ENCODE measurements at regions not wholly inside any gene's neighbourhood (a gene's known extent, or its start where the extent isn't known, plus 50 kb on each side); places are given as distances from the start of the nearest gene placed in this dataset.

- no peak for DNase-seq (ENCODE audit: low read depth in 2 of 2)
Observed at GRCh38 chr1:14302025-14302424, 296.5 kb upstream of the KAZN start.

- DNase-seq (ENCODE audit: low read depth in 2 of 2): no peak
Observed at GRCh38 chr1:14303011-14303410, 295.5 kb upstream of the KAZN start.

GRCh38 chr1:14304381-14304865, 294.1 kb upstream of the KAZN start:
- no peak for DNase-seq (ENCODE audit: low read depth in 2 of 2)

GRCh38 chr1:14308460-14308859, 290.0 kb upstream of the KAZN start:
- no peak for DNase-seq (ENCODE audit: low read depth in 2 of 2)

GRCh38 chr1:14309984-14310383, 288.5 kb upstream of the KAZN start:
- no peak for DNase-seq (ENCODE audit: low read depth in 2 of 2)

- DNase-seq (ENCODE audit: low read depth in 2 of 2): no peak
Observed at GRCh38 chr1:14310476-14310875, 288.0 kb upstream of the KAZN start.

- no peak for DNase-seq (ENCODE audit: low read depth in 2 of 2)
Observed at GRCh38 chr1:14313731-14314431, 284.6 kb upstream of the KAZN start.

- no peak for DNase-seq (ENCODE audit: low read depth in 2 of 2)
Observed at GRCh38 chr1:14318830-14319229, 279.7 kb upstream of the KAZN start.

- DNase-seq (ENCODE audit: low read depth in 2 of 2): no peak
Observed at GRCh38 chr1:14320518-14320917, 278.0 kb upstream of the KAZN start.

- DNase-seq (ENCODE audit: low read depth in 2 of 2): no peak
Observed at GRCh38 chr1:14320986-14321385, 277.5 kb upstream of the KAZN start.

- DNase-seq (ENCODE audit: low read depth in 2 of 2): no peak
Observed at GRCh38 chr1:14321422-14321821, 277.1 kb upstream of the KAZN start.

GRCh38 chr1:14323568-14324247, 274.8 kb upstream of the KAZN start:
- no peak for DNase-seq (ENCODE audit: low read depth in 2 of 2)

GRCh38 chr1:14324248-14324630, 274.2 kb upstream of the KAZN start:
- DNase-seq (ENCODE audit: low read depth in 2 of 2): no peak

- DNase-seq (ENCODE audit: low read depth in 2 of 2): no peak
Observed at GRCh38 chr1:14326857-14327256, 271.6 kb upstream of the KAZN start.

GRCh38 chr1:14328685-14329084, 269.8 kb upstream of the KAZN start:
- DNase-seq (ENCODE audit: low read depth in 2 of 2): no peak

GRCh38 chr1:14332158-14332557, 266.3 kb upstream of the KAZN start:
- no peak for DNase-seq (ENCODE audit: low read depth in 2 of 2)

- DNase-seq (ENCODE audit: low read depth in 2 of 2): no peak
Observed at GRCh38 chr1:14334336-14335176, 263.9 kb upstream of the KAZN start.

GRCh38 chr1:14338509-14338908, 260.0 kb upstream of the KAZN start:
- DNase-seq (ENCODE audit: low read depth in 2 of 2): no peak

- no peak for DNase-seq (ENCODE audit: low read depth in 2 of 2)
Observed at GRCh38 chr1:14339288-14339687, 259.2 kb upstream of the KAZN start.

GRCh38 chr1:14340002-14340785, 258.3 kb upstream of the KAZN start:
- DNase-seq (ENCODE audit: low read depth in 2 of 2): no peak

- DNase-seq (ENCODE audit: low read depth in 2 of 2): no peak
Observed at GRCh38 chr1:14341147-14341546, 257.3 kb upstream of the KAZN start.

Data from stimulated activated CD8-positive, alpha-beta memory T cell treated with anti-CD3 and anti-CD28 coated beads, Interleukin-15, amount 100 ng/mL, for 4 hours (primary cell).